ENCODE measurements at regions not wholly inside any gene's neighbourhood (a gene's known extent, or its start where the extent isn't known, plus 50 kb on each side); places are given as distances from the start of the nearest gene placed in this dataset.
"Not testable (repeated sequence)": the region's sequence is repeated elsewhere in the genome, so short reads cannot be mapped to it uniquely, and the experiment has no call there.

DNA sequence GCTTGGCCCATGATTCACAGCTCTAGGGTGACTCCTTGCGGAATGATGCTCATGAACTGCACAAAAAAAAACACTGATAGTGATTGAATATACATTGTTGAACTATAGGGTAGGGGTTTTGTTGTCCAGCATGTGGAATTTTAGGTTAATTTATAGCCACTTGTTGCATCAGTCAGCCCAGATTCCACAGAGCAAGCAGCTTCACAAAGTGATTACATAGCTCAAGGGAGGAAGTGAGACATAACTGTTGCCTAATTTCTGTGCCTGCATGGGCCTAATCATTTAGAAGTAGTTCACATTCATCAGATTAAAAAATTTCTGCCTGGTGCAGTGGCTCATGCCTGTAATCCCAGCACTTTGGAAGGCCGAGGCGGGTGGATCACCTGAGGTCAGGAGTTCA lies 142.2 kb upstream of the ZNF722 start:
- not testable (repeated sequence) for DNase-seq

DNA sequence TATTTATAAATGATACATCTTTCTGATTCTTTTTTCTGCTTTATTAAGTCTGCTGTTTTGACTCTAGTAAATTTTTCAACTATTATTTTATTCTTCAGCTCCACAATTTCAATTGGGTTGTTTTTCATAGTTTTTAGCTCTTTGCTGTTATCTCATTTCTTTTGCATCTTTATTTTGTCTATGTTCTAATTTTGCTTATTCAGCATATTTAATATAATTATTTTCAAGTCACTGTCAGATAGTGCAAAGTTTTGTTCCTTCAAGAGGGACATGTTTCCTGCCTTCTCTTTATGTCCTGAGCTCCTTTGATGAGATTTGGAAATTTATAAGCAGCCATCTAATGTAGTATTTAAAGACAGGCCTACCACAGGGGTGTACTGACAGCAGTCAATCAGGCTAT lies 131.5 kb upstream of the ZNF722 start:
- DNase-seq: no peak

DNA sequence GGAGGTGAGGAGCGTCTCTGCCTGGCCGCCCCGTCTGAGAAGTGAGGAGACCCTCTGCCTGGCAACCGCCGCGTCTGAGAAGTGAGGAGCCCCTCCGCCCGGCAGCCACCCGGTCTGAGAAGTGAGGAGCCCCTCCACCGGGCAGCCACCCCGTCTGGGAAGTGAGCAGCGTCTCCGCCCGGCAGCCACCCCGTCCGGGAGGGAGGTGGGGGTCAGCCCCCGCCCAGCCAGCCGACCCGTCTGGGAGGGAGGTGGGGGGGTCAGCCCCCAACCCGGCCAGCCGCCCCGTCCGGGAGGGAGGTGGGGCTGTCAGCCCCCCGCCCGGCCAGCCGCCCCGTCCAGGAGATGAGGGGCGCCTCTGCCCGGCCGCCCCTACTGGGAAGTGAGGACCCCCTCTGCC lies 124.4 kb upstream of the ZNF722 start:
- not testable (repeated sequence) for DNase-seq

DNA sequence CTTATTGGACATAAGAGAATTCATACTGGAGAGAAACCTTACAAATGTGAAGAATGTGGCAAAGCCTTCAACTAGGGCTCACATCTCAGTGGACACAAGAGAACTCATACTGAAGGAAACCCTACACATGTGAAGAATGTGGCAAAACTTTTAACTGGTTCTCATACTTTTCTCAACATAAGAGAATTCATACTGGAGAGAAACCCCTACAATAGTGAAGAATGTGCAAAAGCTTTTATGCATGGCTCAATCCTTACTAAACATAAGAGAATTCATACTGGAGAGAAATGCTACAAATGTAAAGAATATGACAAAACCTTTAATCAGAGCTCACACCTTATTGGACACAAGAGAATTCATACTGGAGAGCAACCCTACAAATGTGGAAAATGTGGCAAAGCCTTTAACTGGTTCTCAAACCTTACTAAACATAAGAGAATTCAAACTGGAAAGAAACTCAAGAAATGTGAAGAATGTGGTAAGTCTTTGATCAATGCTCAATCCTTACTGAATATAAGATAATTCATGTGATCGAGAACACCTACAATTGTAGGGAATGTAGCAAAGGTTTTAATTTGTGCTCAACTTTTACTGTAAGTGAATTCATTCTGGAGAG lies 121.8 kb upstream of the ZNF722 start:
- no peak for DNase-seq

DNA sequence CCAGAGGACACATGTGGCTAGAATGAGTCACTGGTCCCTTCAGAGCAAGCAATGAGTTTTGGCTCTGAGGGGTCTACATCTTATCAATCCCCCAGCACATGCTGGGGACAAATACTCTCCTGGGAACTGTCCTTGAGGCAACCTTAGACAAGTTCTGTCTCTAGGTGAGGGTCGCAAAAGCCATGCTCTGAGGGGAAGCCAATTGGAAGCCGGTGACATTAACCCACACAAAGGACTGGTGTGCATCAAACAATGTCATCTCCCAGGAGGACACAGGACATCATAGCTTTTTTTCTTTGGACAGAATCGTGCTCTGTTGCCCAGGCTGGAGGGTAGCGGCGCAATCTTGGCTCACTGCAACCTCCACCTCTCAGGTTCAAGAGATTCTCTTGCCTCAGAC lies 111.6 kb upstream of the ZNF722 start:
- no peak for DNase-seq

DNA sequence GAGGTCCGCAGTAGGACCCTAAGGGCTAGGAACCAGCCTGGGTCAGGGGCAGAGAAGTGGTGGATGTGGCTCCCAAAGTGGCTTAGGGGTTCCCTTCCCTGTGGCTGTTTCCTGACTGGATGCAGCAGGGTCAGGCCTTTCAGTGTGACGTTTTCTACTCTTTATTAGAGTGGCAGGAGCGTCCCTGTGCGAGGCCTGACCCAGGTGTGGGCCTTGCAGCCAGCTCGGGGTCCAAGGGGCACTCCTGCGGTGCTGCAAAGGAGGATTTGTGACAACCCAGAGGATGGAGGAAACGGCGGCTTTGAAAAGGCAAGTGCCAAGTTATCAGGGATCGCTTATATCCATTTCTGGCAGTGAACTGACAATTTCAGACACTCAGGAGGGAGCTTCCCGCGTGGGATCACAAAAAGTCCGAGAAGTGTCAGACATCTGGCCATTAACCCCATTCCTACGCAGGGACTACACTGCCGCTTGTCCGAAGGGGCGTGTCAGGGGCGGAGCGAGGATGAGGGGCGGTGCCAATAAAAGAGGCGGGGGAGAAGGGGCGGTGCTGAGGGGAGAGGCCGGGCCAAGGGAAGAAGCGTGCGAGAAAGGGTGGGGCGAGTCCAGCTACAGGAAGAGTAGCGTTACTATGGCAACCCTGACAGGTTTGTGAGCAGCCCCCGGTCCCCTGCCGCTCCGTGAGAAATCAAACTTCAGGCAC lies 98.8 kb upstream of the ZNF722 start:
- peak; percentile 70 for DNase-seq

DNA sequence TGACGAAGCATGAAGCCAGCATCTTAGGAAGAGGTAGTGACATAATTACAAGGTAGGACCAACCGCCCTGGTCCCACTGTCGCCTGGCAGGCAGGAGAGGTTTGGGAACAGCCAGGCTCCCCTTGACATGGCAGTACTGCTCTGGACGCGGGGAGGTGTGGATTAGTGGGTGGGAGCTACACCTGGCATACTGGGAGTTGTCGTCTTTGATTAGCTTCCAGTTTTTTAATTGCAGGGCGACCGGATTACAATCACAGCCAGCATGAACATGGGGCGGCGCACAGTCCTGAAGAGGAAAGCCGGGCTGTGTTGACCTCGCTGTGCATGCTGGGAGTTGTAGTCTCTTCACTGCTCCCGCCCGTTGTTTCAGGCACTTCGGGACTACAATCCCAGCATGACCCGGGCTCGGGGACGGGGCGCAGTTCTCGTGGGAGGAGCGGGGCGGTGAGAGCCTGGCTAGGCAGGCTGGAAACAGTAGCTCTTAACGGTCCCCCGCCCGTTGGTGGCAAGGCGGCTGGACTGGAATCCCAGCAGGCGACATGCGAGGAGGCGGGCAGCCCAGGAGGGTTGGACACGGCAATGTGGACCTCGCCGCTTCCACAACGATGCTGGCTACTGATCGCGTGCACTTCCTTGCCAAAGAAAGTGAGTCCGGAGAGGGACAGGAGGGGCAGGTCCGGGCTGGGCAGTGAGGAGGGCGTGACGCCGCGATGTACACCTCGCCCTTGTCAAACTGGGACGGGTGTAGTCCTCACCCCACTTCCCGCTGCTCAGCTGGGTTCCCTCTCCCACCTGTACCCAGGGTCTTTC lies 98.0 kb upstream of the ZNF722 start:
- DNase-seq: peak; percentile 95

DNA sequence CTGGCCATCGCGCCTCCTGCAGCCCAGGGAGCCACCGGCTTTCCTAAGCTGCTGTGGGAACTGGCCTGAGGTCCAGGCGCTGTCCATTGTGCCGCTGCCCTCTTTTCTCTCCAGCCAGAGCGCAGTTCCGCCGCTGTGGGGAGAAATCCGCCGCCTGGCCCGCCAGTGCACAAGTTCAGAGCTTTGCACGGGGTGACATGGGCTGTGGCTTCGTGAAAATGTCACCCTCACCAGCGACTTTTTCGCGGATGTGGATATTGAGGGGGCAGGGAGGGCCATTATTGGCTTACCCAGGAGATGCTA lies 97.5 kb upstream of the ZNF722 start:
- not testable (repeated sequence) for DNase-seq

DNA sequence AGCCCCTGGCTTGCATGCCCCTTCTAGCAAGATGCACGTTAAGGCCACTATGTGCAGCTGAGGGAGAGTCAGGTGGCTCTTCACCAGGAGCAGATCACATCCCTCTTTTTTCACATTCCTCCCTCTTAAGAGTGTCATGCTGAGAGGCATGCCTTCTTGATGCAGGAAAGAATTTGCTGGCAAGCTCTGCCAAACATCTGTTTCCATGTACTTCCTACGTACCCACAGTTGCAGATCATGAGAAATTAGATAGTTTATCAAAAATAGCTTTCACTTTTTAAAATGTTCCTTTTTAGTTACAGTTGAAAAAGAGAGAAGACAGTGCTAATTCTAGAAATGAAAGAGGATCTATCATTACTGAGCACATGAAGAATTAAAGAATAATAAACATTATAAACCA lies 79.7 kb upstream of the ZNF722 start:
- DNase-seq: no peak

DNA sequence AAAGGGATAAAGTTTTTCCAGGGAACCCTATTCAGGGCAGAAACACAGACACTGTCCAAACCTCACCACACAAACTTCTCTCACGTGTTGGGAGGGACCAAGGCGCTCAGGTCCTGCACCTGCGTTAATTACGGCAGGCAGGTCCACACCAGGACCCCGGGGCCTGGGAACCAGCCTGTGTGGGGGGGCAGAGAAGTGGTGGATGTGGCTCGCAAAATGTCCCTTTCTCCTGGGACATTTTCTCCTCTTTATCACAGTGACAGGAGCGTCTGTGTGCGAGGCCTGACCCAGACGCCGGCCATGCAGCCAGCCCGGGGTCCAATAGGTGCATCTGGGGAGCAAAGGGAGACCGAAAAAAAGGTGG lies 73.4 kb upstream of the ZNF722 start:
- DNase-seq: no peak

DNA sequence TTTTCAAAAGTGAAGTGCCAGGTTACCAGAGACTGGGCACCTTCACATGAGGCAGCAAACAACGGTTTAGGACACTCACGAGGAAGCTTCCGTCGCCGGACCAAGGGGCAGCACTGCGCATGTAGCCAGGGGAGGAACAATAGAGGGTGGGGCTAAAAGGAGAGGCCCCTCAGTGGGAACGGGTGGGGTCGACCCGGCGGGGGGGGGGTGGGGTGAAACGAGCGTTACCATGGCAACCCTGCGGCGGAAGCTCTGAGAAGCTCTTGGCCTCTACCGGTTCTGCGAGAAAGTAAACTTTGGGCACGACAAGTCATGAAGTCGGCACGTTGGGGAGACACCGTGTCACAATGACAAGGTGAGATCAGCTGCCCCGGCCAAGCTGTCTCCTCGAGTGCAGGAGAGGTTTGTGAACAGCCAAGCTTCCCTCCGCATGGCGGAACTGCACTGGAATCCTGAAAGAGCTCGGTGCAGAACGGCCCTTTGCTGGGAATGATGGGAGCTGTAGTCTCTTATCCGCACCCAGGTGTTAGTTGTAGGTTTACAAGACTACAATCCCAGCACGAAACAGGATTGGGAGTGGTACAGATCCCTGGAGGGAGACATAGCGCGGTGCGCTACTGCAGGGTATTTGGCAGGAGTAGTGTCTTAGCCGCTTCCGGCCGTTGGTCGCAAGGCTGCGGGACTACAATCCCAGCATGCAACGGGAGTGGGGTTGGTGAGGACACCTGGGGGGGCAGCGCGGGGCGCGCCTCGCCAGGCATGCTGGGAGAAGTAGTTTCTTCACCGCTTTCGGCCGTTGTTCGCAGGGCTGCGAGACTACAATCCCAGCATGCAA lies 72.8 kb upstream of the ZNF722 start:
- peak; percentile 74 for DNase-seq

DNA sequence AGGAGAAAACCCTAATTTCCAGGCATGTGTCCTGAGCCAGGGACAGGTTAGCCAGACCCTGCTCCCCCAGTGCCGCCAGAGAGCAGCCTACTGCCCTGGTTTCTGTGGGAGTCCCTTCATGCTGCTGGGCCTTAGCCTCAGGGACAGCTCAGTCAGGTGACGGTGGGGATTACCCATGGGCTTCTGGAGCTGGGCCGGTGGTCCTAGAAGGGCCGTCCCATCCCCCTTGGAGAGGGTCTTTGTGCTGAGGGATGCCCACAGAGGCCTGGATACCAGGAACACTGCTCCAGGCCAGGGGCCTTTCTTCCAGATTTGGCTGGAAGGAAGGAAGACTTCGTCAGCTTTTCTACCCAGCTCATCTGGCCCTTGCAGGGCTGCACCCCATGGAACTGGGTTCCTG lies 71.4 kb upstream of the ZNF722 start:
- DNase-seq: no peak

DNA sequence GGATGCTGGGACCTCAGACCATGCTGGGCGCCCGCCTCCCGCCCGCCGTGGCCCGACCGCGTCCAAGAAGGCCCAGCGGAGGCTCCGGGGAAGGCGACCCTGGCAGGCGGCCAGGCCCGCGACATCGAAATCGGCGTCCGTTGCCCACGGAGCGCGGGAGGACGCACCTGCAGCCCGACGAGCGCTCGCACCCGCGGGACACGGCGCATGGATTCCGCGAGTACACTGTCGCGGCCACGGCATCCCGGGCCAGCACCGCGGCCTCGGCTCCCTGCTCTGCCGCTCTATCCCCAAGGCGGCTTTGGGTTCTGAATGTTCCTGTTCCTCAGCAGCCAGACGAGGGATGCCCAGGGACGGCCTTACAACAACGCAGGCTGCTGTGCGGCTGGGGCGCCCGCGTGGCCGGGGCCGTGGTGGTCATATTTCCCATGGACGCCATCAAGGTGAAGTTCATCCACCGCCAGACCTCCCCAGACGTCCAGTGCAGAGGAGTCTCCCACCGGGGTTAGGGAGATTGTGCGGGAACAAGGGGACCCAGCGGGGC lies 67.5 kb upstream of the ZNF722 start:
- no peak for DNase-seq

DNA sequence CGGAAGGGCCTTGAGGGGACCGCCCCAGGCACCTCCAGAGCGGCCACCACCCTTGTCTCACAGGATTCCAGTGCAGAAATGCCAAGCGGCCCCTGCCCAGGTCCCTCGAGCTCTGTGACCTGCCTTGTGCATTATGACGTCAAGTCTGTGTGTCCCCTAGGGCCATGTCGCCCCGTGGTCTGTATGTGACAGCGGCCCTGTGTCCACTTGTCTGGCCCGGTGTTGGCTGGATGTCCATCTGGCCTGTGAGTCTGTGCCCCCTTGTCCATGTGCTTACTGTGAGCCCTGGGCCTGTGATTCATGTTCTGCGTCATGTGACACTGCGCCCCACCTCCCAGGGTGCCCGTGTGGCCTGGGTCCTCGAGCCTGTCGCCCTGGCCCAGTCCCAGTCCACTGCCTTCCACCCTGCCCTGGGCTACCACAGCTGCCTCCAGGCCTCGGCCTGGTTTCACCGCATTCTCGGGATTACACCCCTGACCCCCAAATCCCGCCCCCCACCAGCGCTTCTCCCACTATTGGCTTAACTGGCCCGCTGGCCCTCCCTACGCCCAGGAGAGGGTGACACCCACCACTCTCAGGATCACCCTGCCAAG lies 66.6 kb upstream of the ZNF722 start:
- DNase-seq: no peak
